ENCODE measurements at regions not wholly inside any gene's neighbourhood (a gene's known extent, or its start where the extent isn't known, plus 50 kb on each side); places are given as distances from the start of the nearest gene placed in this dataset.

- Histone ChIP-seq H3K9me3 (ENCODE audit: low read length) (no peaks in the 10 kb centered on the region), H3K27me3 (ENCODE audit: control insufficient read depth in 1 of 2, insufficient read depth in 2 of 2, low read length in 2 of 2) (no peaks in the 10 kb centered on the region), H2AFZ (ENCODE audit: low read length) (no peak overlapping the region), H3K4me1 (ENCODE audit: insufficient read depth, low read length) (no peaks in the 10 kb centered on the region), H3K27ac (ENCODE audit: extremely low read length, insufficient read depth, low read length) (no peak overlapping the region), H3K36me3 (replicated peaks in 1 of 2; ENCODE audit: control insufficient read depth in 1 of 2, insufficient read depth in 2 of 2, low read length in 2 of 2) (peaks cover 11 to 28% of the 10 kb centered on the region in 2 experiments; a peak in 4 of 5 replicates), H3K4me2 (ENCODE audit: low read depth, low read length) (no peak overlapping the region), H4K20me1 (ENCODE audit: insufficient read depth, low read length) (peaks cover 4% of the 10 kb centered on the region; the same call in 1 of the 2 replicates), H3K79me2 (ENCODE audit: insufficient read depth, low read length) (no peaks in the 10 kb centered on the region), H3K9ac (ENCODE audit: insufficient read depth, low read depth, low read length) (no peak overlapping the region), H3K4me3 (replicated peaks in 1 of 3; ENCODE audit: insufficient read depth in 1 of 3, low read depth in 2 of 3, low read length in 3 of 3) (no peak overlapping the region)
- BruUV-seq (replicated peaks) = no TSS peak
- TF ChIP-seq NFIC (IDR thresholded peaks at IDR 0.05; ENCODE audit: low read length) (no peak), ZNF629 (CRISPR knock-in tag; conservative IDR thresholded peaks at IDR 0.05) (peak; percentile 83)
- WGBS (ENCODE audit: low lambda C conversion rate) = 100% methylated on average over 4 of the region's 4 CpGs
- DNase-seq (ENCODE audit: low spot score) = no peak
- no peak for FAIRE-seq
- intact Hi-C loops (cut with micrococcal nuclease; ENCODE audit: unreplicated experiment) = no loop called here
- POLR2A ChIA-PET = no interaction called here
- in situ Hi-C loops (cut with HindIII; ENCODE audit: extremely low pct_ligation_motif_present, low pct_unique_long_range_greater_than_20kb) = no loop called here
- CTCF ChIA-PET (ENCODE audit: low intra/inter-chr PET ratio, low total read pairs) = interaction anchor here (3.8 to 3.9 kb wide), 2 partner anchors 192 to 213 kb away, joined by 29 to 65 read pairs; no protein-coding TSS in a partner anchor
- ATAC-seq = no peak
These were observed 144.7 kb upstream of the CRHR1 start for GRCh38 chr17:45639297-45639849.

GRCh38 chr17:45640141-45640850 lies 143.8 kb upstream of the CRHR1 start:
- in situ Hi-C loops (cut with HindIII; ENCODE audit: extremely low pct_ligation_motif_present, low pct_unique_long_range_greater_than_20kb) = loop anchor here (5.0 kb wide), 1 partner anchor 192 kb away; no protein-coding TSS in a partner anchor
- WGBS (ENCODE audit: low lambda C conversion rate) = 37% methylated on average over 3 of the region's 3 CpGs
- no peaks in the 10 kb centered on the region for H3K4me1 ChIP-seq (ENCODE audit: insufficient read depth, low read length)
- ATAC-seq (peak; percentile 95), DNase-seq (ENCODE audit: low spot score) (peak; percentile 81), FAIRE-seq (peak; percentile 96)
- POLR2A ChIA-PET = interaction anchor here (1.4 kb wide), 1 partner anchor 192 kb away, joined by 7 read pairs; no protein-coding TSS in a partner anchor
- CTCF ChIA-PET (ENCODE audit: low intra/inter-chr PET ratio, low total read pairs) = interaction anchor here (1.3 to 3.9 kb wide), 3 partner anchors 191 to 212 kb away, joined by 3 to 65 read pairs (median 29); no protein-coding TSS in a partner anchor
- H2AFZ ChIP-seq (ENCODE audit: low read length) = no peak overlapping the region
- H3K9me3 ChIP-seq (ENCODE audit: low read length) = no peaks in the 10 kb centered on the region
- H3K4me2 ChIP-seq (ENCODE audit: low read depth, low read length) = no peak overlapping the region
- intact Hi-C loops (cut with micrococcal nuclease; ENCODE audit: unreplicated experiment) = loop anchor here (2.0 kb wide), 1 partner anchor 193 kb away; no protein-coding TSS in a partner anchor
- no peak overlapping the region for H3K4me3 ChIP-seq (replicated peaks in 1 of 3; ENCODE audit: insufficient read depth in 1 of 3, low read depth in 2 of 3, low read length in 3 of 3)
- H4K20me1 ChIP-seq (ENCODE audit: insufficient read depth, low read length) = peaks cover 4% of the 10 kb centered on the region; the same call in 1 of the 2 replicates
- no peaks in the 10 kb centered on the region for H3K27me3 ChIP-seq (ENCODE audit: control insufficient read depth in 1 of 2, insufficient read depth in 2 of 2, low read length in 2 of 2)
- H3K36me3 ChIP-seq (replicated peaks in 1 of 2; ENCODE audit: control insufficient read depth in 1 of 2, insufficient read depth in 2 of 2, low read length in 2 of 2) = peaks cover 11 to 23% of the 10 kb centered on the region in 2 experiments; a peak in 4 of 5 replicates
- no peak overlapping the region for H3K9ac ChIP-seq (ENCODE audit: insufficient read depth, low read depth, low read length)
- no peak overlapping the region for H3K27ac ChIP-seq (ENCODE audit: extremely low read length, insufficient read depth, low read length)
- H3K79me2 ChIP-seq (ENCODE audit: insufficient read depth, low read length) = no peaks in the 10 kb centered on the region
- no TSS peak for BruUV-seq (replicated peaks)
- TF ChIP-seq ELK4 (CRISPR knock-in tag; IDR thresholded peaks at IDR 0.05; ENCODE audit: borderline replicate concordance) (no peak), ZNF569 (CRISPR knock-in tag; IDR thresholded peaks at IDR 0.05; ENCODE audit: borderline replicate concordance) (no peak), GTF2F1 (IDR thresholded peaks at IDR 0.05; ENCODE audit: low read length) (no peak), TEAD3 (CRISPR knock-in tag; optimal IDR thresholded peaks at IDR 0.05; ENCODE audit: borderline replicate concordance) (peak; percentile 38), BCL6 (CRISPR knock-in tag; IDR thresholded peaks at IDR 0.05) (no peak), BORCS8-MEF2B (CRISPR knock-in tag; IDR thresholded peaks at IDR 0.05) (peak; percentile 39; the same call in 1 of the 2 replicates), PREB (CRISPR knock-in tag; IDR thresholded peaks at IDR 0.05) (no peak), ZNF136 (CRISPR knock-in tag; IDR thresholded peaks at IDR 0.05; ENCODE audit: low read depth) (0 out of 2 replicates have a peak, but pooled peaks have one; percentile 65), CTCF (CRISPR knock-in tag; IDR thresholded peaks at IDR 0.05) (peak; percentile 98), ZNF234 (CRISPR knock-in tag; conservative IDR thresholded peaks at IDR 0.05) (no peak), ISL2 (CRISPR knock-in tag; IDR thresholded peaks at IDR 0.05) (0 out of 2 replicates have a peak, but pooled peaks have one; percentile 16)
